Peyer's patch (tissue), 4 donors: ENCODE measurements at regions not wholly inside any gene's neighbourhood (a gene's known extent, or its start where the extent isn't known, plus 50 kb on each side); places are given as distances from the start of the nearest gene placed in this dataset.

Experiments used
- CTCF ChIP-seq, 6 experiments: fragments of 450-650 bp in 4 of 6; fragments of 200-600 bp in 2 of 6; sonication (generic) in 1 of 6; IDR thresholded peaks; one replicate each; pipeline ENCODE4 v1.5.1; 2017 to 2019; ENCODE audit warnings: antibody characterized with exemption in 6 of 6, mild to moderate bottlenecking in 3 of 6, moderate library complexity in 1 of 6
- POLR2A ChIP-seq, 2 donors: fragments of 450-650 bp; IDR thresholded peaks; one replicate each; pipeline ENCODE4 v1.5.1; 2017; ENCODE audit warnings: antibody characterized with exemption in 2 of 2, mild to moderate bottlenecking in 2 of 2, moderate library complexity in 2 of 2

GRCh38 chr9:30507166-30507565 lies 1877.3 kb upstream of the ACO1 start:
- TF ChIP-seq POLR2A (IDR thresholded peaks at IDR 0.05) (no peak), CTCF (IDR thresholded peaks at IDR 0.05) (no peak)
